GM12878 (cell line): ENCODE measurements at regions not wholly inside any gene's neighbourhood (a gene's known extent, or its start where the extent isn't known, plus 50 kb on each side); places are given as distances from the start of the nearest gene placed in this dataset.

Experiments used
- CBFB ChIP-seq: IDR thresholded peaks from 2 replicates; pipeline ENCODE4 v1.6.1; 2016; ENCODE audit warnings: antibody characterized with exemption, low read depth
- CHD2 ChIP-seq: IDR thresholded peaks from 2 replicates; pipeline ENCODE4 v1.6.1; 2011; ENCODE audit warnings: low read depth, low read length, improper control_type of control experiment, borderline replicate concordance
- CTCF ChIP-seq, 3 experiments: IDR thresholded peaks in 2 of 3; conservative IDR thresholded peaks in 1 of 3; 2 replicates each; pipeline ENCODE4 v1.5.1; 2011; ENCODE audit warnings: low read depth in 3 of 3, low read length in 3 of 3, mild to moderate bottlenecking in 3 of 3, control low read depth in 2 of 3, moderate library complexity in 2 of 3, inconsistent platforms in 1 of 3, mixed read lengths in 1 of 3; ENCODE audit not compliant: control insufficient read depth in 2 of 3, insufficient read depth in 1 of 3; ENCODE audit errors: extremely low read depth in 1 of 3
- E2F4 ChIP-seq: IDR thresholded peaks from 2 replicates; pipeline ENCODE4 v1.6.1; 2012; ENCODE audit warnings: low read depth, low read length, improper control_type of control experiment
- GABPA ChIP-seq: IDR thresholded peaks from 2 replicates; pipeline ENCODE4 v1.6.1; 2014; ENCODE audit warnings: antibody characterized with exemption, low read depth, mild to moderate bottlenecking, inconsistent platforms
- MAX ChIP-seq: IDR thresholded peaks from 2 replicates; pipeline ENCODE4 v1.6.1; 2012; ENCODE audit warnings: low read depth, low read length, improper control_type of control experiment
- TAF1 ChIP-seq: IDR thresholded peaks from 2 replicates; pipeline ENCODE4 v1.6.1; 2011; ENCODE audit warnings: mild to moderate bottlenecking, low read depth, low read length, borderline replicate concordance

GRCh38 chr15:95772982-95773381, 557.5 kb upstream of the NR2F2 start:
- TF ChIP-seq TAF1: no peak
- no peak for TF ChIP-seq CHD2
- TF ChIP-seq E2F4: no peak
- no peak for TF ChIP-seq GABPA
- no peak for TF ChIP-seq MAX
- no peak for TF ChIP-seq CTCF (IDR thresholded peaks at IDR 0.05 in 2 of 3, conservative IDR thresholded peaks at IDR 0.05 in 1 of 3; ENCODE audit: control insufficient read depth in 2 of 3, extremely low read depth in 1 of 3, insufficient read depth in 1 of 3, low read depth in 3 of 3, low read length in 3 of 3)
- no peak for TF ChIP-seq CBFB
